ENCODE measurements at regions not wholly inside any gene's neighbourhood (a gene's known extent, or its start where the extent isn't known, plus 50 kb on each side); places are given as distances from the start of the nearest gene placed in this dataset.

- 70 to 79% methylated on average over 3 of the region's 3 CpGs for WGBS, 2 donors
- Histone ChIP-seq H3K27ac (ENCODE audit: low read depth in 1 of 2, low read length in 1 of 2) (no peak overlapping the region), H3K4me3 (no peak overlapping the region), H3K9me3 (ENCODE audit: control insufficient read depth in 4 of 4, insufficient read depth in 3 of 4, low read length in 3 of 4) (peaks cover 0 to 2% (median 0%) of the 10 kb centered on the region in 4 donors), H3K27me3 (ENCODE audit: control insufficient read depth in 3 of 3, insufficient read depth in 3 of 3, low read length in 2 of 3) (peaks cover 0 to 4% (median 0%) of the 10 kb centered on the region in 3 donors), H3K36me3 (ENCODE audit: control insufficient read depth in 4 of 4, insufficient read depth in 4 of 4, low read length in 4 of 4) (no peaks in the 10 kb centered on the region), H3K4me1 (ENCODE audit: control insufficient read depth in 5 of 5, insufficient read depth in 5 of 5, low read length in 5 of 5) (no peaks in the 10 kb centered on the region), H3K9ac (ENCODE audit: insufficient read depth in 1 of 2, low read length in 2 of 2) (no peak overlapping the region)
- no peak for TF ChIP-seq CTCF (IDR thresholded peaks at IDR 0.05; ENCODE audit: control extremely low read depth, extremely low read depth)
- DNase-seq (no peak), ATAC-seq (ENCODE audit: insufficient read depth, low FRiP score) (no peak)
Observed at GRCh38 chr12:125300249-125300648, 235.0 kb downstream of the AACS start.

GRCh38 chr12:125303337-125303736, 238.1 kb downstream of the AACS start:
- H3K36me3 ChIP-seq (ENCODE audit: control insufficient read depth in 4 of 4, insufficient read depth in 4 of 4, low read length in 4 of 4) = no peaks in the 10 kb centered on the region
- no peak overlapping the region for H3K9ac ChIP-seq (ENCODE audit: insufficient read depth in 1 of 2, low read length in 2 of 2)
- H3K4me3 ChIP-seq = no peak overlapping the region
- H3K4me1 ChIP-seq (ENCODE audit: control insufficient read depth in 5 of 5, insufficient read depth in 5 of 5, low read length in 5 of 5) = no peaks in the 10 kb centered on the region
- peaks cover 0 to 2% (median 0%) of the 10 kb centered on the region in 4 donors for H3K9me3 ChIP-seq (ENCODE audit: control insufficient read depth in 4 of 4, insufficient read depth in 3 of 4, low read length in 3 of 4)
- DNase-seq (no peak), ATAC-seq (ENCODE audit: insufficient read depth, low FRiP score) (no peak)
- H3K27ac ChIP-seq (ENCODE audit: low read depth in 1 of 2, low read length in 1 of 2) = no peak overlapping the region
- H3K27me3 ChIP-seq (ENCODE audit: control insufficient read depth in 3 of 3, insufficient read depth in 3 of 3, low read length in 2 of 3) = no peaks in the 10 kb centered on the region
- WGBS, 2 donors = 71 to 79% methylated on average over 2 of the region's 2 CpGs
- no peak for TF ChIP-seq CTCF (IDR thresholded peaks at IDR 0.05; ENCODE audit: control extremely low read depth, extremely low read depth)

GRCh38 chr12:125304029-125304428, 238.8 kb downstream of the AACS start:
- no peak overlapping the region for H3K27ac ChIP-seq (ENCODE audit: low read depth in 1 of 2, low read length in 1 of 2)
- WGBS, 2 donors = 94 to 96% methylated on average over 10 of the region's 10 CpGs
- H3K9ac ChIP-seq (ENCODE audit: insufficient read depth in 1 of 2, low read length in 2 of 2) = no peak overlapping the region
- H3K4me3 ChIP-seq = no peak overlapping the region
- H3K4me1 ChIP-seq (ENCODE audit: control insufficient read depth in 5 of 5, insufficient read depth in 5 of 5, low read length in 5 of 5) = no peaks in the 10 kb centered on the region
- no peaks in the 10 kb centered on the region for H3K27me3 ChIP-seq (ENCODE audit: control insufficient read depth in 3 of 3, insufficient read depth in 3 of 3, low read length in 2 of 3)
- no peak for TF ChIP-seq CTCF (IDR thresholded peaks at IDR 0.05; ENCODE audit: control extremely low read depth, extremely low read depth)
- ATAC-seq (ENCODE audit: insufficient read depth, low FRiP score) = no peak
- no peaks in the 10 kb centered on the region for H3K36me3 ChIP-seq (ENCODE audit: control insufficient read depth in 4 of 4, insufficient read depth in 4 of 4, low read length in 4 of 4)
- DNase-seq = no peak
- H3K9me3 ChIP-seq (ENCODE audit: control insufficient read depth in 4 of 4, insufficient read depth in 3 of 4, low read length in 3 of 4) = peaks cover 0 to 2% (median 0%) of the 10 kb centered on the region in 4 donors

GRCh38 chr12:125305231-125305630, 240.0 kb downstream of the AACS start:
- Histone ChIP-seq H3K4me3 (no peak overlapping the region), H3K4me1 (ENCODE audit: control insufficient read depth in 5 of 5, insufficient read depth in 5 of 5, low read length in 5 of 5) (no peaks in the 10 kb centered on the region), H3K9me3 (ENCODE audit: control insufficient read depth in 4 of 4, insufficient read depth in 3 of 4, low read length in 3 of 4) (peaks cover 0 to 7% (median 0%) of the 10 kb centered on the region in 4 donors), H3K9ac (ENCODE audit: insufficient read depth in 1 of 2, low read length in 2 of 2) (no peak overlapping the region), H3K27me3 (ENCODE audit: control insufficient read depth in 3 of 3, insufficient read depth in 3 of 3, low read length in 2 of 3) (no peaks in the 10 kb centered on the region), H3K27ac (ENCODE audit: low read depth in 1 of 2, low read length in 1 of 2) (no peak overlapping the region), H3K36me3 (ENCODE audit: control insufficient read depth in 4 of 4, insufficient read depth in 4 of 4, low read length in 4 of 4) (no peaks in the 10 kb centered on the region)
- WGBS, 2 donors = 80 to 85% methylated on average over 6 of the region's 6 CpGs
- no peak for DNase-seq
- no peak for ATAC-seq (ENCODE audit: insufficient read depth, low FRiP score)
- no peak for TF ChIP-seq CTCF (IDR thresholded peaks at IDR 0.05; ENCODE audit: control extremely low read depth, extremely low read depth)
